Activated CD4-positive, alpha-beta memory T cell treated with anti-CD3 and anti-CD28 coated beads, Interleukin-2, amount 10 ng/mL, durations not matched to agents 7 days and 5 days (primary cell): ENCODE measurements at regions not wholly inside any gene's neighbourhood (a gene's known extent, or its start where the extent isn't known, plus 50 kb on each side); places are given as distances from the start of the nearest gene placed in this dataset.

Experiments
- CTCF ChIA-PET: fragments of 350-600 bp; sonication (Branson Sonifier 250); formaldehyde crosslinking; loops from one replicate; lab custom pipeline; 2021; ENCODE audit warnings: antibody characterized with exemption, inconsistent platforms; lab: Charles Lee
- POLR2A ChIA-PET: fragments of 350-600 bp; sonication (Branson Sonifier 250); formaldehyde crosslinking; loops from one replicate; lab custom pipeline; 2021; ENCODE audit warnings: antibody characterized with exemption; lab: Charles Lee
- DNase-seq: peaks from one replicate; pipeline ENCODE4 v3.0.0-alpha.2; 2020
- H3K27ac Mint-ChIP-seq: one replicate; pipeline ENCODE4 v1.8.0; 2021; ENCODE audit warnings: mild to moderate bottlenecking, mixed read lengths
- H3K27me3 Mint-ChIP-seq: one replicate; pipeline ENCODE4 v1.8.0; 2021; ENCODE audit warnings: mixed read lengths
- H3K36me3 Mint-ChIP-seq: one replicate; pipeline ENCODE4 v1.8.0; 2021; ENCODE audit warnings: low read depth, mixed read lengths
- H3K4me1 Mint-ChIP-seq: one replicate; pipeline ENCODE4 v1.8.0; 2021; ENCODE audit warnings: mixed read lengths
- H3K4me3 Mint-ChIP-seq: one replicate; pipeline ENCODE4 v1.8.0; 2021; ENCODE audit warnings: mild to moderate bottlenecking, mixed read lengths
- H3K9me3 Mint-ChIP-seq: one replicate; pipeline ENCODE4 v1.8.0; 2021; ENCODE audit warnings: mixed read lengths

GRCh38 chr10:117911684-117912083 is 135.1 kb downstream of the RAB11FIP2 start:
- POLR2A ChIA-PET, result no interaction called here

GRCh38 chr10:117914334-117914733 is 132.4 kb downstream of the RAB11FIP2 start:
- ChIA-PET POLR2A (no interaction called here), CTCF (no interaction called here)
- Mint-ChIP-seq H3K9me3 (no peaks in the 10 kb centered on the region), H3K27ac (no peak overlapping the region), H3K4me3 (no peak overlapping the region), H3K4me1 (no peaks in the 10 kb centered on the region), H3K27me3 (peaks cover 9% of the 10 kb centered on the region), H3K36me3 (no peaks in the 10 kb centered on the region)
- DNase-seq, result no peak

More at GRCh38 chr10:117911684-117912083, 135.1 kb downstream of the RAB11FIP2 start:
- CTCF ChIA-PET, result no interaction called here
- H3K27me3 Mint-ChIP-seq, result peaks cover 14% of the 10 kb centered on the region
- H3K36me3 Mint-ChIP-seq, result no peaks in the 10 kb centered on the region
- no peaks in the 10 kb centered on the region for H3K9me3 Mint-ChIP-seq
- no peaks in the 10 kb centered on the region for H3K4me1 Mint-ChIP-seq
- H3K4me3 Mint-ChIP-seq, result no peak overlapping the region
- no peak overlapping the region for H3K27ac Mint-ChIP-seq
- DNase-seq, result no peak

GRCh38 chr10:117920956-117921355 is 125.8 kb downstream of the RAB11FIP2 start:
- ChIA-PET POLR2A (no interaction called here), CTCF (no interaction called here)
- H3K27me3 Mint-ChIP-seq, result peaks cover 3% of the 10 kb centered on the region
- no peak overlapping the region for H3K4me3 Mint-ChIP-seq
- no peak for DNase-seq
- no peak overlapping the region for H3K27ac Mint-ChIP-seq
- H3K9me3 Mint-ChIP-seq, result no peaks in the 10 kb centered on the region
- no peaks in the 10 kb centered on the region for H3K4me1 Mint-ChIP-seq
- no peaks in the 10 kb centered on the region for H3K36me3 Mint-ChIP-seq

- no peak for DNase-seq
- no peak overlapping the region for H3K27ac Mint-ChIP-seq
- POLR2A ChIA-PET, result no interaction called here
- CTCF ChIA-PET, result no interaction called here
- H3K4me3 Mint-ChIP-seq, result no peak overlapping the region
- peaks cover 1% of the 10 kb centered on the region for H3K27me3 Mint-ChIP-seq
- H3K36me3 Mint-ChIP-seq, result no peaks in the 10 kb centered on the region
- H3K9me3 Mint-ChIP-seq, result no peaks in the 10 kb centered on the region
- H3K4me1 Mint-ChIP-seq, result no peaks in the 10 kb centered on the region
Observed at GRCh38 chr10:117921421-117921820, 125.3 kb downstream of the RAB11FIP2 start.

- Mint-ChIP-seq H3K27me3 (no peaks in the 10 kb centered on the region), H3K36me3 (no peaks in the 10 kb centered on the region), H3K27ac (no peak overlapping the region), H3K9me3 (no peaks in the 10 kb centered on the region), H3K4me1 (no peaks in the 10 kb centered on the region), H3K4me3 (no peak overlapping the region)
- DNase-seq, result no peak
- ChIA-PET CTCF (interaction anchor here (1.1 kb wide), 1 partner anchor 428 kb away, joined by 3 read pairs; no protein-coding TSS in a partner anchor), POLR2A (no interaction called here)
Observed at GRCh38 chr10:117924820-117925219, 121.9 kb downstream of the RAB11FIP2 start.

GRCh38 chr10:117925369-117925768 is 121.4 kb downstream of the RAB11FIP2 start:
- Mint-ChIP-seq H3K4me3 (no peak overlapping the region), H3K4me1 (no peaks in the 10 kb centered on the region), H3K9me3 (no peaks in the 10 kb centered on the region), H3K27me3 (no peaks in the 10 kb centered on the region), H3K27ac (no peak overlapping the region), H3K36me3 (no peaks in the 10 kb centered on the region)
- CTCF ChIA-PET, result no interaction called here
- POLR2A ChIA-PET, result no interaction called here
- DNase-seq, result no peak

GRCh38 chr10:117926491-117926890 is 120.2 kb downstream of the RAB11FIP2 start:
- Mint-ChIP-seq H3K36me3 (no peaks in the 10 kb centered on the region), H3K9me3 (no peaks in the 10 kb centered on the region), H3K4me1 (no peaks in the 10 kb centered on the region), H3K4me3 (no peak overlapping the region), H3K27ac (no peak overlapping the region), H3K27me3 (no peaks in the 10 kb centered on the region)
- ChIA-PET CTCF (no interaction called here), POLR2A (no interaction called here)
- DNase-seq, result no peak

GRCh38 chr10:117927332-117927731 is 119.4 kb downstream of the RAB11FIP2 start:
- POLR2A ChIA-PET, result no interaction called here
- Mint-ChIP-seq H3K27ac (no peak overlapping the region), H3K36me3 (no peaks in the 10 kb centered on the region), H3K27me3 (no peaks in the 10 kb centered on the region), H3K4me3 (no peak overlapping the region), H3K9me3 (no peaks in the 10 kb centered on the region), H3K4me1 (no peaks in the 10 kb centered on the region)
- no peak for DNase-seq
- CTCF ChIA-PET, result no interaction called here

GRCh38 chr10:117927871-117928270 is 118.9 kb downstream of the RAB11FIP2 start:
- POLR2A ChIA-PET, result no interaction called here
- CTCF ChIA-PET, result no interaction called here
- Mint-ChIP-seq H3K4me1 (no peaks in the 10 kb centered on the region), H3K27me3 (no peaks in the 10 kb centered on the region), H3K27ac (no peak overlapping the region), H3K4me3 (no peak overlapping the region), H3K36me3 (no peaks in the 10 kb centered on the region), H3K9me3 (no peaks in the 10 kb centered on the region)
- no peak for DNase-seq

GRCh38 chr10:117928281-117928680 is 118.5 kb downstream of the RAB11FIP2 start:
- no peak for DNase-seq
- Mint-ChIP-seq H3K4me3 (no peak overlapping the region), H3K27me3 (no peaks in the 10 kb centered on the region), H3K9me3 (no peaks in the 10 kb centered on the region), H3K36me3 (no peaks in the 10 kb centered on the region), H3K27ac (no peak overlapping the region), H3K4me1 (no peaks in the 10 kb centered on the region)
- ChIA-PET CTCF (no interaction called here), POLR2A (no interaction called here)

- CTCF ChIA-PET, result no interaction called here
- H3K27ac Mint-ChIP-seq, result no peak overlapping the region
- no peak for DNase-seq
- H3K27me3 Mint-ChIP-seq, result no peaks in the 10 kb centered on the region
- POLR2A ChIA-PET, result no interaction called here
- H3K36me3 Mint-ChIP-seq, result no peaks in the 10 kb centered on the region
- no peaks in the 10 kb centered on the region for H3K4me1 Mint-ChIP-seq
- H3K9me3 Mint-ChIP-seq, result no peaks in the 10 kb centered on the region
- H3K4me3 Mint-ChIP-seq, result no peak overlapping the region
Observed at GRCh38 chr10:117928741-117929140, 118.0 kb downstream of the RAB11FIP2 start.

- Mint-ChIP-seq H3K4me1 (no peaks in the 10 kb centered on the region), H3K4me3 (no peak overlapping the region), H3K27me3 (no peaks in the 10 kb centered on the region), H3K36me3 (no peaks in the 10 kb centered on the region), H3K27ac (no peak overlapping the region), H3K9me3 (no peaks in the 10 kb centered on the region)
- DNase-seq, result no peak
- POLR2A ChIA-PET, result no interaction called here
- CTCF ChIA-PET, result no interaction called here
Observed at GRCh38 chr10:117929327-117930067, 117.2 kb downstream of the RAB11FIP2 start.

- ChIA-PET CTCF (no interaction called here), POLR2A (no interaction called here)
- no peak overlapping the region for H3K27ac Mint-ChIP-seq
- no peaks in the 10 kb centered on the region for H3K4me1 Mint-ChIP-seq
- no peak for DNase-seq
- H3K4me3 Mint-ChIP-seq, result no peak overlapping the region
- H3K36me3 Mint-ChIP-seq, result no peaks in the 10 kb centered on the region
- H3K9me3 Mint-ChIP-seq, result no peaks in the 10 kb centered on the region
- H3K27me3 Mint-ChIP-seq, result no peaks in the 10 kb centered on the region
Observed at GRCh38 chr10:117931078-117931477, 115.7 kb downstream of the RAB11FIP2 start.

GRCh38 chr10:117933036-117933435 is 113.7 kb downstream of the RAB11FIP2 start:
- no peaks in the 10 kb centered on the region for H3K36me3 Mint-ChIP-seq
- no peaks in the 10 kb centered on the region for H3K27me3 Mint-ChIP-seq
- H3K4me1 Mint-ChIP-seq, result no peaks in the 10 kb centered on the region
- ChIA-PET POLR2A (no interaction called here), CTCF (no interaction called here)
- DNase-seq, result no peak
- no peak overlapping the region for H3K4me3 Mint-ChIP-seq
- H3K27ac Mint-ChIP-seq, result no peak overlapping the region
- H3K9me3 Mint-ChIP-seq, result no peaks in the 10 kb centered on the region
